SK-N-SH treated with all-trans-retinoic acid at 6 μM for 48 hours (cell line): ENCODE measurements at regions not wholly inside any gene's neighbourhood (a gene's known extent, or its start where the extent isn't known, plus 50 kb on each side); places are given as distances from the start of the nearest gene placed in this dataset.

Experiments
- CREB5 ChIP-seq: fragments of 250-450 bp; sonication (Bioruptor Pico); IDR thresholded peaks from 2 replicates; pipeline ENCODE4 v1.5.1; 2020; ENCODE audit warnings: low read depth, mild to moderate bottlenecking, moderate library complexity
- SNAI2 ChIP-seq: fragments of 250-450 bp; sonication (Bioruptor Pico); IDR thresholded peaks from 2 replicates; pipeline ENCODE4 v1.5.0; 2020; ENCODE audit warnings: mild to moderate bottlenecking, moderate library complexity
- ZC3H10 ChIP-seq: fragments of 250-450 bp; sonication (Bioruptor Pico); IDR thresholded peaks from 2 replicates; pipeline ENCODE4 v1.5.1; 2021; ENCODE audit warnings: mild to moderate bottlenecking, moderate library complexity
- ZFP30 ChIP-seq: fragments of 450-650 bp; formaldehyde crosslinking; IDR thresholded peaks from 2 replicates; pipeline ENCODE4 v1.5.0; 2022; ENCODE audit warnings: mild to moderate bottlenecking, moderate library complexity
- ZNF70 ChIP-seq: fragments of 450-650 bp; formaldehyde crosslinking; IDR thresholded peaks from 2 replicates; pipeline ENCODE4 v1.5.0; 2020; ENCODE audit warnings: mild to moderate bottlenecking, moderate library complexity
- TF ChIP-seq, protein P1 (sequence below): fragments of 250-450 bp; sonication (Bioruptor Pico); IDR thresholded peaks from 2 replicates; pipeline ENCODE4 v1.8.0; 2020; ENCODE audit warnings: mild to moderate bottlenecking, moderate library complexity, borderline replicate concordance

DNA sequence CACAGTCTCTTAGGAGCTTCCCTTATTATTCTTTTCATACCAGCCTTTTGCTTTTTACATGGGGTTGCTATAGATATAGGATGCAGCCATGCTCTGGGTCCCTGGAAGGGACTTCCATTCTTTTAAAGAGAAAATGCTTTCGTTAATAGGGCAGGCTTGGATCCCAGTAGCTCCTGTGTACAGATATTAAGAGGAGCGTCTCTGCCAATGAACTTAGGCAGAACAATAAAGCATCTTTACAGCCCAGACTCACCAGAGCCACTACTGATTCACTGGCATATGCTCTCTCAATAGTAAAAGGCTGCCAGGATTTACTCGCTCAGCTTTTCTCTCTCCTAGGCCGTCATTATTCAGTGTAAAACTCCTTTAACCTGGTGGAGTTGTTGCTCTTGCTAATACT is 1385.4 kb upstream of the PIK3C3 start:
- no peak for TF ChIP-seq ZFP30 (CRISPR knock-in tag)
- TF ChIP-seq, protein P1, sequence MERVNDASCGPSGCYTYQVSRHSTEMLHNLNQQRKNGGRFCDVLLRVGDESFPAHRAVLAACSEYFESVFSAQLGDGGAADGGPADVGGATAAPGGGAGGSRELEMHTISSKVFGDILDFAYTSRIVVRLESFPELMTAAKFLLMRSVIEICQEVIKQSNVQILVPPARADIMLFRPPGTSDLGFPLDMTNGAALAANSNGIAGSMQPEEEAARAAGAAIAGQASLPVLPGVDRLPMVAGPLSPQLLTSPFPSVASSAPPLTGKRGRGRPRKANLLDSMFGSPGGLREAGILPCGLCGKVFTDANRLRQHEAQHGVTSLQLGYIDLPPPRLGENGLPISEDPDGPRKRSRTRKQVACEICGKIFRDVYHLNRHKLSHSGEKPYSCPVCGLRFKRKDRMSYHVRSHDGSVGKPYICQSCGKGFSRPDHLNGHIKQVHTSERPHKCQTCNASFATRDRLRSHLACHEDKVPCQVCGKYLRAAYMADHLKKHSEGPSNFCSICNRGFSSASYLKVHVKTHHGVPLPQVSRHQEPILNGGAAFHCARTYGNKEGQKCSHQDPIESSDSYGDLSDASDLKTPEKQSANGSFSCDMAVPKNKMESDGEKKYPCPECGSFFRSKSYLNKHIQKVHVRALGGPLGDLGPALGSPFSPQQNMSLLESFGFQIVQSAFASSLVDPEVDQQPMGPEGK: no peak
- TF ChIP-seq ZNF70: no peak
- no peak for TF ChIP-seq ZC3H10 (CRISPR knock-in tag)
- TF ChIP-seq CREB5: no peak
- no peak for TF ChIP-seq SNAI2 (CRISPR knock-in tag)
